Neural progenitor cell (in vitro differentiated cells): ENCODE measurements at regions not wholly inside any gene's neighbourhood (a gene's known extent, or its start where the extent isn't known, plus 50 kb on each side); places are given as distances from the start of the nearest gene placed in this dataset.

Source experiments
- DNase-seq: peaks from one replicate; pipeline ENCODE4 v3.0.0-alpha.2; 2016; ENCODE audit warnings: low spot score
- H2AFZ ChIP-seq: fragments of 200-600 bp; sonication (generic); replicated peaks from 2 replicates; pipeline ENCODE4 v1.6.1; 2016; ENCODE audit warnings: antibody characterized with exemption
- H3F3A ChIP-seq: fragments of 200-600 bp; sonication (generic); 2 replicates; pipeline ENCODE4 v1.6.1; 2016; ENCODE audit warnings: antibody characterized with exemption, low read depth
- H3K27ac ChIP-seq: fragments of 200-600 bp; sonication (generic); 2 replicates; pipeline ENCODE4 v1.5.1; 2016; ENCODE audit warnings: mild to moderate bottlenecking
- H3K27me3 ChIP-seq: fragments of 200-600 bp; sonication (generic); 2 replicates; pipeline ENCODE4 v1.6.1; 2016; ENCODE audit warnings: mild to moderate bottlenecking, moderate library complexity
- H3K36me3 ChIP-seq: fragments of 200-600 bp; sonication (generic); 2 replicates; pipeline ENCODE4 v1.5.1; 2016
- H3K4me1 ChIP-seq: fragments of 200-600 bp; sonication (generic); 2 replicates; pipeline ENCODE4 v1.6.1; 2016; ENCODE audit warnings: mixed run types
- H3K4me2 ChIP-seq: fragments of 200-600 bp; sonication (generic); 2 replicates; pipeline ENCODE4 v1.6.1; 2016
- H3K4me3 ChIP-seq: fragments of 200-600 bp; sonication (generic); 2 replicates; pipeline ENCODE4 v1.5.1; 2016
- H3K79me2 ChIP-seq: fragments of 200-600 bp; sonication (generic); 2 replicates; pipeline ENCODE4 v1.6.1; 2016; ENCODE audit warnings: low read depth
- H3K9ac ChIP-seq: fragments of 200-600 bp; sonication (generic); 2 replicates; pipeline ENCODE4 v1.6.1; 2016
- H3K9me3 ChIP-seq: fragments of 200-600 bp; sonication (generic); 2 replicates; pipeline ENCODE4 v1.5.1; 2016; ENCODE audit warnings: low read depth
- H4K20me1 ChIP-seq: fragments of 200-600 bp; sonication (generic); 2 replicates; pipeline ENCODE4 v1.6.1; 2016; ENCODE audit warnings: low read depth
- H3K27ac Mint-ChIP-seq: 3 replicates; pipeline ENCODE4 v1.8.0; 2021; ENCODE audit warnings: mixed read lengths
- H3K27me3 Mint-ChIP-seq: 2 replicates; pipeline ENCODE4 v1.8.0; 2022; ENCODE audit warnings: low read depth, mild to moderate bottlenecking, inconsistent platforms, moderate library complexity, mixed read lengths; ENCODE audit not compliant: insufficient read depth
- H3K36me3 Mint-ChIP-seq: 3 replicates; pipeline ENCODE4 v1.8.0; 2021; ENCODE audit warnings: mixed read lengths
- H3K4me1 Mint-ChIP-seq: 3 replicates; pipeline ENCODE4 v1.8.0; 2021; ENCODE audit warnings: mixed read lengths
- H3K4me3 Mint-ChIP-seq: 3 replicates; pipeline ENCODE4 v1.8.0; 2021; ENCODE audit warnings: mild to moderate bottlenecking, moderate library complexity, mixed read lengths
- H3K9me3 Mint-ChIP-seq: 3 replicates; pipeline ENCODE4 v1.8.0; 2020; ENCODE audit warnings: mixed read lengths
- EZH2 ChIP-seq: fragments of 200-600 bp; sonication (generic); IDR thresholded peaks from 2 replicates; pipeline ENCODE4 v1.6.1; 2017; ENCODE audit warnings: antibody characterized with exemption, mild to moderate bottlenecking, moderate library complexity
- EZH2phosphoT487 ChIP-seq: fragments of 200-600 bp; sonication (generic); IDR thresholded peaks from 2 replicates; pipeline ENCODE4 v1.6.1; 2017; ENCODE audit warnings: antibody characterized with exemption
- TF ChIP-seq, protein P1 (sequence below): fragments of 200-600 bp; sonication (generic); IDR thresholded peaks from 2 replicates; pipeline ENCODE4 v1.5.1; 2017; ENCODE audit warnings: antibody characterized with exemption, mild to moderate bottlenecking

DNA sequence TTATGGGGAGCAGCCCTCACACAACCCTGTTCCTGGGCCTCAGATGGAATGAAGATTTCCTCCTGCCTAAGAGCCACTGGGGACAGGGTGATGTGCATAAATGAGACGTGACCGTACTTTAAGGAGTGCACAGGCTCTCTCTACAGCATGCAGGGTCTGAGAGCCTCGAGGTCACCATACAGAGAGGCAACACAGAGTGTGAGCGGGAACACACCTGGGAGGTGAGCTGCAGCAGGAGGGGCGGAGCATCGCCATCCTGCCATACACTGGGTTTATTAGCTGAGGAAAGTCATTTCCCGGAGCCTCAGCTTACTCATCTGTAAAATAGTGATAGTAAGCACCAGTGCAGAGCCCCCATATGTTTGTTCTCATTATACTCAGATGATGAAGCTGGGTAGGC, 182.5 kb upstream of the RAD23B start:
- no peak overlapping the region for H3K27ac Mint-ChIP-seq

DNA sequence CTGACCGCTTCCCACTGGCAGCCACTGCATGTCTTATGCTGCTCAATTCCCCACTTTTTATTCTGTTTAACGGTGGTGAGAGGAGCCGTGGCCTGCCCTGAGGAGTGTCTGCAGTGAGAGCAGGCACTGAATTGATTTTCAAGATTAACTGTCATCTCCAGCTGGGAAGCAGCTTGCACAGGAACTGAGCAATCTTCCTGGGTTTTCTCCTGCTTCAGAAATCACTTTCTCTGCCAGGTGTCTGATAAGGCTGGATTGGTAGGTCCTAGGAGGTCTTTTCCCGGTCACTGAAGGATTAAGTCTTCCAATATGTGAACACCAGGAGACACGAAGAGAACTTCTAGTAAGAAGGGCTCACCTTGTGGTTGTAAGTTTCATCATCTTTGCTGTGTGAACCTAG, 181.1 kb upstream of the RAD23B start:
- H3K4me1 ChIP-seq, result peaks cover 4% of the 10 kb centered on the region
- TF ChIP-seq EZH2phosphoT487 (no peak), EZH2 (no peak)
- TF ChIP-seq, protein P1, sequence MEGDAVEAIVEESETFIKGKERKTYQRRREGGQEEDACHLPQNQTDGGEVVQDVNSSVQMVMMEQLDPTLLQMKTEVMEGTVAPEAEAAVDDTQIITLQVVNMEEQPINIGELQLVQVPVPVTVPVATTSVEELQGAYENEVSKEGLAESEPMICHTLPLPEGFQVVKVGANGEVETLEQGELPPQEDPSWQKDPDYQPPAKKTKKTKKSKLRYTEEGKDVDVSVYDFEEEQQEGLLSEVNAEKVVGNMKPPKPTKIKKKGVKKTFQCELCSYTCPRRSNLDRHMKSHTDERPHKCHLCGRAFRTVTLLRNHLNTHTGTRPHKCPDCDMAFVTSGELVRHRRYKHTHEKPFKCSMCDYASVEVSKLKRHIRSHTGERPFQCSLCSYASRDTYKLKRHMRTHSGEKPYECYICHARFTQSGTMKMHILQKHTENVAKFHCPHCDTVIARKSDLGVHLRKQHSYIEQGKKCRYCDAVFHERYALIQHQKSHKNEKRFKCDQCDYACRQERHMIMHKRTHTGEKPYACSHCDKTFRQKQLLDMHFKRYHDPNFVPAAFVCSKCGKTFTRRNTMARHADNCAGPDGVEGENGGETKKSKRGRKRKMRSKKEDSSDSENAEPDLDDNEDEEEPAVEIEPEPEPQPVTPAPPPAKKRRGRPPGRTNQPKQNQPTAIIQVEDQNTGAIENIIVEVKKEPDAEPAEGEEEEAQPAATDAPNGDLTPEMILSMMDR, result no peak
- Mint-ChIP-seq H3K9me3 (no peaks in the 10 kb centered on the region), H3K27ac (no peak overlapping the region), H3K27me3 (peaks cover 7% of the 10 kb centered on the region), H3K4me3 (no peak overlapping the region), H3K4me1 (peaks cover 3% of the 10 kb centered on the region), H3K36me3 (no peaks in the 10 kb centered on the region)
- no peak overlapping the region for H3K9ac ChIP-seq
- no peaks in the 10 kb centered on the region for H4K20me1 ChIP-seq
- no peak overlapping the region for H3K27ac ChIP-seq
- peaks cover 3% of the 10 kb centered on the region for H3F3A ChIP-seq
- H3K9me3 ChIP-seq, result no peaks in the 10 kb centered on the region
- no peaks in the 10 kb centered on the region for H3K27me3 ChIP-seq
- DNase-seq, result no peak
- no peak overlapping the region for H3K4me3 ChIP-seq
- H3K36me3 ChIP-seq, result no peaks in the 10 kb centered on the region
- no peak overlapping the region for H3K4me2 ChIP-seq
- H3K79me2 ChIP-seq, result no peaks in the 10 kb centered on the region
- H2AFZ ChIP-seq, result no peak overlapping the region

More for the DNA sequence above, 182.5 kb upstream of the RAD23B start:
- H3K4me1 Mint-ChIP-seq, result peaks cover 3% of the 10 kb centered on the region
- H3K4me3 Mint-ChIP-seq, result no peak overlapping the region
- H3K27me3 Mint-ChIP-seq, result peaks cover 7% of the 10 kb centered on the region
- Histone ChIP-seq H2AFZ (no peak overlapping the region), H3K9ac (no peak overlapping the region), H4K20me1 (no peaks in the 10 kb centered on the region), H3K4me1 (peaks cover 4% of the 10 kb centered on the region), H3K27ac (no peak overlapping the region), H3K4me2 (no peak overlapping the region), H3K9me3 (no peaks in the 10 kb centered on the region), H3F3A (peaks cover 3% of the 10 kb centered on the region), H3K27me3 (no peaks in the 10 kb centered on the region), H3K79me2 (no peaks in the 10 kb centered on the region), H3K4me3 (no peak overlapping the region), H3K36me3 (no peaks in the 10 kb centered on the region)
- DNase-seq, result no peak
- no peaks in the 10 kb centered on the region for H3K36me3 Mint-ChIP-seq
- TF ChIP-seq EZH2phosphoT487, result no peak
- TF ChIP-seq, protein P1, result no peak
- no peak for TF ChIP-seq EZH2
- no peaks in the 10 kb centered on the region for H3K9me3 Mint-ChIP-seq

DNA sequence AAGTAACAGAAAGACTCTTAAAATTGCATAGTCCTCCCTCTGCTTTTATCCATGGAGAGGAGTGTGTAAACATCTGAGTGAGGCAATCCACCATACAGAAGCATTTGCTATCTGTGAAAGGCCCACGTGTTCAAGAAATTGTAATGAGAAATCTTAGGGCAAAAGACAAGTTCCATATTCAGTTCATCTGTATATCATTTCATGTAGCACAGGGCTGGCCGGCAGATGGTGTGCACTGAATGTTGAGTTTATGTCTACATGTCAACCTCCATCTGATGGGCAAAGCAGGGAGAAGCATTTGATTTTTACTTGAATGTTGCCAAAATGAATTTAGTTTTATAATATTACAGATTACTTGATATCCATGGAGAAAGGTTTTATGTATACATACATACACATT, 179.5 kb upstream of the RAD23B start:
- Histone ChIP-seq H3K9ac (no peak overlapping the region), H3K4me2 (no peak overlapping the region), H3K27ac (no peak overlapping the region), H3F3A (peaks cover 3% of the 10 kb centered on the region), H3K79me2 (no peaks in the 10 kb centered on the region), H2AFZ (no peak overlapping the region), H3K36me3 (no peaks in the 10 kb centered on the region), H3K27me3 (no peaks in the 10 kb centered on the region), H3K4me3 (no peak overlapping the region), H3K4me1 (peaks cover 4% of the 10 kb centered on the region), H3K9me3 (no peaks in the 10 kb centered on the region), H4K20me1 (no peaks in the 10 kb centered on the region)
- TF ChIP-seq EZH2 (no peak), EZH2phosphoT487 (no peak)
- TF ChIP-seq, protein P1, result no peak
- H3K36me3 Mint-ChIP-seq, result no peaks in the 10 kb centered on the region
- H3K4me1 Mint-ChIP-seq, result peaks cover 3% of the 10 kb centered on the region
- H3K27ac Mint-ChIP-seq, result no peak overlapping the region
- H3K27me3 Mint-ChIP-seq, result peaks cover 9% of the 10 kb centered on the region
- no peaks in the 10 kb centered on the region for H3K9me3 Mint-ChIP-seq
- DNase-seq, result no peak
- no peak overlapping the region for H3K4me3 Mint-ChIP-seq

DNA sequence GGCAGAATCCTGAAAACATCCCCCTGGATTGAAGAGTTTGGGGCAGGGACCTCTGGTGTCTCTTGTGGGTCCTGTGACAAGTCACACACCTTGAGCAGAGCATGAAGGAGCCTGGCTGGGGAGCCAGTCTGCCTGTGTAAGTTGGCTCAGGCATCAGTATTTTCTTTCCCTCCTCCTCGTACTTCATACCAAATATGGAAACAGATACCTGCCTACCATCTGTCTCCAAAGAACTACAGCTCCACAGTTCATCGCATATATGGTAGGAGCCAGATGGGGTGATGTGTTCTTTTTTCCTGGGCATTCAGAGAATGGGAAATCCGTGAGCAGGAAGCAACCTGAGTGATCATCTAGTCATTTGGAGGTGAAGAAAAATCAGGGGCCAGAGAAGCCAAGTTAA, 177.3 kb upstream of the RAD23B start:
- peaks cover 4% of the 10 kb centered on the region for H3K4me1 ChIP-seq
- H4K20me1 ChIP-seq, result no peaks in the 10 kb centered on the region
- no peaks in the 10 kb centered on the region for H3K27me3 ChIP-seq
- H3K9ac ChIP-seq, result no peak overlapping the region
- no peaks in the 10 kb centered on the region for H3K36me3 ChIP-seq
- H3K36me3 Mint-ChIP-seq, result no peaks in the 10 kb centered on the region
- H3F3A ChIP-seq, result peaks cover 3% of the 10 kb centered on the region
- peaks cover 3% of the 10 kb centered on the region for H3K4me1 Mint-ChIP-seq
- no peak overlapping the region for H3K27ac ChIP-seq
- no peak overlapping the region for H2AFZ ChIP-seq
- no peak overlapping the region for H3K4me3 ChIP-seq
- no peaks in the 10 kb centered on the region for H3K9me3 ChIP-seq
- DNase-seq, result no peak
- TF ChIP-seq EZH2phosphoT487, result no peak
- TF ChIP-seq EZH2, result no peak
- TF ChIP-seq, protein P1, result no peak
- H3K4me2 ChIP-seq, result no peak overlapping the region
- H3K4me3 Mint-ChIP-seq, result no peak overlapping the region
- H3K9me3 Mint-ChIP-seq, result no peaks in the 10 kb centered on the region
- no peak overlapping the region for H3K27ac Mint-ChIP-seq
- H3K27me3 Mint-ChIP-seq, result peaks cover 9% of the 10 kb centered on the region
- H3K79me2 ChIP-seq, result no peaks in the 10 kb centered on the region
